H1 (cell line): ENCODE measurements at regions not wholly inside any gene's neighbourhood (a gene's known extent, or its start where the extent isn't known, plus 50 kb on each side); places are given as distances from the start of the nearest gene placed in this dataset.

Experiments used
- CTCF ChIA-PET: fragments of 300-600 bp; sonication (Branson Sonifier 250); formaldehyde crosslinking; loops from one replicate; lab custom pipeline; 2021; ENCODE audit not compliant: partially characterized antibody; lab: Charles Lee
- POLR2A ChIA-PET: fragments of 300-600 bp; sonication (Branson Sonifier 250); formaldehyde crosslinking; loops from one replicate; lab custom pipeline; 2021; ENCODE audit warnings: inconsistent platforms; ENCODE audit not compliant: partially characterized antibody; lab: Charles Lee
- DNase-seq, 2 experiments: peaks; one replicate each; pipeline versions ENCODE4 v3.0.0 to v3.0.0-alpha.2; 2010 to 2022; ENCODE audit warnings: low spot score in 2 of 2, low read depth in 1 of 2, mixed read lengths in 1 of 2
- FAIRE-seq: peaks from 2 replicates; lab custom pipeline; 2011; peaks lifted over from hg19 to GRCh38; lab: Jason Lieb, UNC
- H2AFZ ChIP-seq: 2 replicates; pipeline ENCODE4 v1.8.1; 2012; ENCODE audit warnings: low read length, inconsistent platforms
- H2AK5ac ChIP-seq: 2 replicates; pipeline ENCODE4 v1.6.1; 2013; ENCODE audit warnings: low read depth, low read length
- H2BK120ac ChIP-seq: replicated peaks from 2 replicates; pipeline ENCODE3; 2013; ENCODE audit warnings: low read depth, low read length, inconsistent platforms
- H2BK12ac ChIP-seq: 2 replicates; pipeline ENCODE4 v1.6.1; 2013; ENCODE audit warnings: low read depth, low read length
- H2BK15ac ChIP-seq: 2 replicates; pipeline ENCODE4 v1.6.1; 2013; ENCODE audit warnings: low read length
- H2BK20ac ChIP-seq: 2 replicates; pipeline ENCODE4 v1.6.1; 2013; ENCODE audit warnings: low read length
- H2BK5ac ChIP-seq: 2 replicates; pipeline ENCODE4 v1.6.1; 2013; ENCODE audit warnings: low read depth, low read length
- H3K14ac ChIP-seq: 2 replicates; pipeline ENCODE4 v1.6.1; 2013; ENCODE audit warnings: inconsistent platforms; ENCODE audit not compliant: insufficient read length
- H3K18ac ChIP-seq: 2 replicates; pipeline ENCODE4 v1.6.1; 2013; ENCODE audit warnings: low read length; ENCODE audit errors: extremely low read depth
- H3K23ac ChIP-seq: 2 replicates; pipeline ENCODE4 v1.6.1; 2013; ENCODE audit warnings: inconsistent platforms; ENCODE audit not compliant: insufficient read length
- H3K23me2 ChIP-seq: 2 replicates; pipeline ENCODE4 v1.6.1; 2013; ENCODE audit warnings: low read depth, low read length
- H3K27ac ChIP-seq: 2 replicates; pipeline ENCODE4 v1.6.1; 2011; ENCODE audit warnings: low read depth, low read length, inconsistent platforms
- H3K27me3 ChIP-seq, 4 experiments: replicated peaks in 1 of 4; 1 replicate in 1 of 4; 2 replicates in 3 of 4; pipeline versions ENCODE4 v1.6.1 to v1.8.1; 2011 to 2013; ENCODE audit warnings: low read length in 3 of 4, mild to moderate bottlenecking in 3 of 4, inconsistent platforms in 2 of 4, mixed read lengths in 2 of 4, moderate library complexity in 1 of 4; ENCODE audit not compliant: control insufficient read depth in 3 of 4, insufficient read depth in 3 of 4; ENCODE audit errors: extremely low read depth in 1 of 4
- H3K36me3 ChIP-seq, 4 experiments: 2 replicates each; pipeline versions ENCODE4 v1.6.1 to v1.8.1; 2011 to 2013; ENCODE audit warnings: mild to moderate bottlenecking in 4 of 4, low read length in 3 of 4, moderate library complexity in 2 of 4, control low read depth in 1 of 4, inconsistent platforms in 1 of 4; ENCODE audit not compliant: insufficient read depth in 4 of 4, control insufficient read depth in 2 of 4
- H3K4ac ChIP-seq: replicated peaks from 2 replicates; pipeline ENCODE3; 2013; ENCODE audit warnings: low read length, low read depth, mixed read lengths, inconsistent platforms; ENCODE audit not compliant: insufficient read length
- H3K4me1 ChIP-seq, 4 experiments: replicated peaks in 1 of 4; 1 replicate in 1 of 4; 2 replicates in 3 of 4; pipeline versions ENCODE4 v1.6.1 to v1.8.1; 2011 to 2013; ENCODE audit warnings: low read length in 3 of 4, inconsistent platforms in 2 of 4, mixed read lengths in 1 of 4; ENCODE audit not compliant: insufficient read depth in 4 of 4, control insufficient read depth in 3 of 4
- H3K4me2 ChIP-seq, 2 experiments: 2 replicates each; pipeline versions ENCODE4 v1.6.1 to v1.8.1; 2011 to 2013; ENCODE audit warnings: low read depth in 2 of 2, low read length in 2 of 2, control low read depth in 1 of 2, inconsistent platforms in 1 of 2, mild to moderate bottlenecking in 1 of 2; ENCODE audit not compliant: insufficient read depth in 1 of 2
- H3K4me3 ChIP-seq, 4 experiments: fragments of 200-600, 300-600 bp in 1 of 4; sonication (generic), shearing (Covaris generic), sonication (Bioruptor Twin) in 1 of 4; 2 replicates each; pipeline versions ENCODE4 v1.5.1 to v1.8.1; 2011 to 2016; ENCODE audit warnings: low read length in 4 of 4, low read depth in 3 of 4, control low read depth in 2 of 4, inconsistent platforms in 2 of 4, mild to moderate bottlenecking in 2 of 4, mixed read lengths in 1 of 4, moderate library complexity in 1 of 4; ENCODE audit not compliant: insufficient read depth in 2 of 4; ENCODE audit errors: extremely low read depth in 1 of 4
- H3K56ac ChIP-seq: replicated peaks from 2 replicates; pipeline ENCODE3; 2013; ENCODE audit warnings: low read depth, mild to moderate bottlenecking, mixed read lengths, low read length, inconsistent platforms; ENCODE audit not compliant: insufficient read length
- H3K79me1 ChIP-seq: 2 replicates; pipeline ENCODE4 v1.6.1; 2013; ENCODE audit warnings: low read depth, low read length, control low read depth
- H3K79me2 ChIP-seq, 2 experiments: 2 replicates each; pipeline versions ENCODE4 v1.6.1 to v1.8.1; 2012 to 2013; ENCODE audit warnings: low read length in 2 of 2, mild to moderate bottlenecking in 2 of 2, inconsistent platforms in 1 of 2; ENCODE audit not compliant: insufficient read depth in 2 of 2, control insufficient read depth in 1 of 2
- H3K9ac ChIP-seq, 4 experiments: replicated peaks in 1 of 4; 1 replicate in 1 of 4; 2 replicates in 3 of 4; pipeline versions ENCODE4 v1.6.1 to v1.8.1; 2011 to 2013; ENCODE audit warnings: low read depth in 3 of 4, low read length in 3 of 4, control low read depth in 2 of 4, mild to moderate bottlenecking in 2 of 4, moderate library complexity in 2 of 4, inconsistent platforms in 1 of 4; ENCODE audit errors: extremely low read depth in 1 of 4
- H3K9me3 ChIP-seq, 2 experiments: 2 replicates each; pipeline versions ENCODE4 v1.6.1 to v1.8.1; 2012 to 2013; ENCODE audit warnings: mild to moderate bottlenecking in 2 of 2, moderate library complexity in 2 of 2, control low read depth in 1 of 2, inconsistent platforms in 1 of 2, low read depth in 1 of 2, low read length in 1 of 2, mixed read lengths in 1 of 2; ENCODE audit not compliant: insufficient read depth in 2 of 2
- H4K20me1 ChIP-seq, 2 experiments: replicated peaks in 1 of 2; 2 replicates each; pipeline versions ENCODE3 to v1.8.1; 2011 to 2013; ENCODE audit warnings: inconsistent platforms in 2 of 2, low read length in 2 of 2, mild to moderate bottlenecking in 1 of 2; ENCODE audit not compliant: insufficient read depth in 2 of 2, control insufficient read depth in 1 of 2
- H4K5ac ChIP-seq: 2 replicates; pipeline ENCODE4 v1.6.1; 2013; ENCODE audit warnings: low read length, low read depth, mixed read lengths, inconsistent platforms; ENCODE audit not compliant: insufficient read length
- H4K8ac ChIP-seq: 2 replicates; pipeline ENCODE4 v1.8.0; 2013; ENCODE audit warnings: mild to moderate bottlenecking, moderate library complexity, low read length, inconsistent platforms; ENCODE audit not compliant: insufficient read depth; ENCODE audit errors: extremely low read depth
- H4K91ac ChIP-seq: replicated peaks from 2 replicates; pipeline ENCODE3; 2013; ENCODE audit warnings: low read length, mixed read lengths, inconsistent platforms; ENCODE audit not compliant: insufficient read length
- BACH1 ChIP-seq: IDR thresholded peaks from 2 replicates; pipeline ENCODE4 v1.6.1; 2012; ENCODE audit warnings: low read length, improper control_type of control experiment
- CBX8 ChIP-seq: fragments of 300-800, 300-1000 bp; sonication (generic); IDR thresholded peaks from 2 replicates; pipeline ENCODE4 v1.7.1; 2016; ENCODE audit warnings: low read depth, low read length, borderline replicate concordance
- NRF1 ChIP-seq: IDR thresholded peaks from 2 replicates; pipeline ENCODE4 v1.6.1; 2011; ENCODE audit warnings: mild to moderate bottlenecking, low read depth, low read length, improper control_type of control experiment
- SP1 ChIP-seq: IDR thresholded peaks from 2 replicates; pipeline ENCODE4 v1.6.1; 2011; ENCODE audit warnings: low read depth, low read length
- WGBS, 2 experiments: shearing (Covaris generic) in 1 of 2; methylation state at CpG; one replicate each; pipeline versions ENCODE4 v1.1.6 to v1.1.7; 2013 to 2015; ENCODE audit warnings: low lambda C conversion rate in 2 of 2, mixed read lengths in 2 of 2, inconsistent platforms in 1 of 2, low coverage in 1 of 2, missing lambda C conversion rate in 1 of 2; ENCODE audit not compliant: insufficient replicate concordance in 2 of 2, insufficient coverage in 1 of 2, insufficient read length in 1 of 2; ENCODE audit errors: extremely low coverage in 1 of 2, missing lambda C conversion rate in 1 of 2; 5-methylcytosine and 5-hydroxymethylcytosine counted together

- no peak for TF ChIP-seq BACH1
- TF ChIP-seq CBX8, result no peak
- TF ChIP-seq NRF1, result no peak
- no peak for TF ChIP-seq SP1
- POLR2A ChIA-PET, result no interaction called here
- no peaks in the 10 kb centered on the region for H3K79me1 ChIP-seq
These were observed 608.9 kb downstream of the AMY1C start for GRCh38 chr1:104358621-104359020.

More at GRCh38 chr1:104358621-104359020, 608.9 kb downstream of the AMY1C start:
- H3K4me3 ChIP-seq, result no peak overlapping the region
- no peak overlapping the region for H3K14ac ChIP-seq
- H3K27me3 ChIP-seq, result no peaks in the 10 kb centered on the region
- no peak overlapping the region for H3K18ac ChIP-seq
- no peaks in the 10 kb centered on the region for H3K23me2 ChIP-seq
- no peak overlapping the region for H3K9ac ChIP-seq
- no peak overlapping the region for H3K4ac ChIP-seq
- H4K8ac ChIP-seq, result no peak overlapping the region
- H3K23ac ChIP-seq, result no peak overlapping the region
- no peaks in the 10 kb centered on the region; a peak in 2 of 7 replicates for H3K4me1 ChIP-seq
- H4K20me1 ChIP-seq, result no peaks in the 10 kb centered on the region
- no peak overlapping the region for H3K56ac ChIP-seq
- H2BK12ac ChIP-seq, result no peak overlapping the region
- H2BK120ac ChIP-seq, result no peak overlapping the region
- no peak overlapping the region for H2AK5ac ChIP-seq
- no peak overlapping the region for H3K27ac ChIP-seq
- WGBS, 2 experiments, result 90% methylated on average over 3 of the region's 3 CpGs; no CpG with 5 or more reads in 1 of the 2 experiments
- no peak overlapping the region for H2BK5ac ChIP-seq
- H2BK20ac ChIP-seq, result no peak overlapping the region
- H2AFZ ChIP-seq, result no peak overlapping the region
- CTCF ChIA-PET, result no interaction called here
- no peak overlapping the region for H4K91ac ChIP-seq
- H3K79me2 ChIP-seq, result no peaks in the 10 kb centered on the region
- FAIRE-seq (no peak), DNase-seq (no peak)
- no peak overlapping the region for H3K4me2 ChIP-seq
- H3K9me3 ChIP-seq, result no peaks in the 10 kb centered on the region
- H4K5ac ChIP-seq, result no peak overlapping the region
- no peaks in the 10 kb centered on the region for H3K36me3 ChIP-seq
- H2BK15ac ChIP-seq, result no peak overlapping the region
